ENCODE measurements at regions not wholly inside any gene's neighbourhood (a gene's known extent, or its start where the extent isn't known, plus 50 kb on each side); places are given as distances from the start of the nearest gene placed in this dataset.
A peak's percentile ranks its signal among the peaks of the same experiment; 100 is the strongest.

GRCh38 chr3:15851735-15852134, 54.0 kb upstream of the ANKRD28 start:
- no peak overlapping the region for H3K27ac Mint-ChIP-seq
- peaks cover 25% of the 10 kb centered on the region for H3K36me3 Mint-ChIP-seq (ENCODE audit: low read depth)
- ATAC-seq (ENCODE audit: low read depth) (no peak), DNase-seq (no peak)
- no peaks in the 10 kb centered on the region for H3K27me3 Mint-ChIP-seq
- peaks cover 8% of the 10 kb centered on the region for H3K4me1 Mint-ChIP-seq
- intact Hi-C loops (cut with micrococcal nuclease): no loop called here
- ChIA-PET POLR2A (no interaction called here), CTCF (no interaction called here)
- H3K4me3 Mint-ChIP-seq: no peak overlapping the region
- TF ChIP-seq, protein P1, sequence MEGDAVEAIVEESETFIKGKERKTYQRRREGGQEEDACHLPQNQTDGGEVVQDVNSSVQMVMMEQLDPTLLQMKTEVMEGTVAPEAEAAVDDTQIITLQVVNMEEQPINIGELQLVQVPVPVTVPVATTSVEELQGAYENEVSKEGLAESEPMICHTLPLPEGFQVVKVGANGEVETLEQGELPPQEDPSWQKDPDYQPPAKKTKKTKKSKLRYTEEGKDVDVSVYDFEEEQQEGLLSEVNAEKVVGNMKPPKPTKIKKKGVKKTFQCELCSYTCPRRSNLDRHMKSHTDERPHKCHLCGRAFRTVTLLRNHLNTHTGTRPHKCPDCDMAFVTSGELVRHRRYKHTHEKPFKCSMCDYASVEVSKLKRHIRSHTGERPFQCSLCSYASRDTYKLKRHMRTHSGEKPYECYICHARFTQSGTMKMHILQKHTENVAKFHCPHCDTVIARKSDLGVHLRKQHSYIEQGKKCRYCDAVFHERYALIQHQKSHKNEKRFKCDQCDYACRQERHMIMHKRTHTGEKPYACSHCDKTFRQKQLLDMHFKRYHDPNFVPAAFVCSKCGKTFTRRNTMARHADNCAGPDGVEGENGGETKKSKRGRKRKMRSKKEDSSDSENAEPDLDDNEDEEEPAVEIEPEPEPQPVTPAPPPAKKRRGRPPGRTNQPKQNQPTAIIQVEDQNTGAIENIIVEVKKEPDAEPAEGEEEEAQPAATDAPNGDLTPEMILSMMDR (IDR thresholded peaks at IDR 0.05): no peak
- peaks cover 2% of the 10 kb centered on the region for H3K9me3 Mint-ChIP-seq

DNA sequence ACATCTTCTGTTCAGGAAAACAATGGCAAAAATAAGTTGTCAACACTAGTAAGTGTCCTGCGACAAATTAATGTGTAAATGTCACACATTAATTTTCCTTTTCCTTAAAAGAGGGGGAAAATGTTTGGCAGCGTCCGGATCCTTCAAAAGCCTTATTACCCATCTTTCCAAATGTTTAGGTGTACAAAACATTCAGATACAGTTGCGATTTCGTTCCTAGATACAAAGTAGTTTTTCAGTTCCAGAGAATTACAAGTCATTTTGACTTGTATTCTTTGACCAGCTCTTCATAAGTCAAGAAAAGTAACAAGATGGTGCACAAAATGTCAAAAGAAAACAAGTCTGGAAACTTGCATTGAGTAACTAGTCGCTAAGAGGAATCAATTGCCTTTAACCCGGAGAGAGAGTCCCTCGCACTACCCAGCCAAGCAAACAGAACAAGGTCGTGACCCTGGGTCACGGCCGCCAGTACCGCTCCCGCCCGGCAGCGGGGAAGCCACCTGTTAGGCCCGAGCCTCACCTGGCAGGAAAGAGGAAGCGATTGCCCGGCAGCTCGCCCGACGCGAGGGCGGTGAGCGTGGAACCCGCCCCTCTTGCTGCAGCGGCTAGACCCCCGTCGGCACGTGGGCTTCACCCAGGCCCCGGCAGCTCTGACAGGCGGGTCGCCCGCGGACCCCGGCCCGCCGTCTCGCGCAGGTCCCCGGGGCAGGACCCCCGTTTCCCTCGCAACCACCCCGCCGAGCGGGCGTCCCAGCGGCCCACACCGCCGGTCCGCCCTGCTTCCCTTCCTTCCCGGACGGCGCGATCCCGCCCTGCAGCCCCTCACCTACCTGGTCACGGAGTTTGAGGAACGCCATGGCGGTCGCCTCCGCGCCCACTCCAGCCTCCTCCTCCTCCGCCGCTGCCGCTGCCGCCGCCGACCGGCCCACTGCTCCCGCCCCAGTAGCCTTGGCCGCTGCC, 61.0 kb upstream of the ANKRD28 start:
- H3K4me3 Mint-ChIP-seq: peak overlapping the region; percentile 99
- intact Hi-C loops (cut with micrococcal nuclease): loop anchor here (1.0 to 5.0 kb wide), 8 partner anchors 42 to 760 kb away; partner anchors contain the start of genes ANKRD28, BTD, CAPN7 and DPH3
- TF ChIP-seq, protein P1 (IDR thresholded peaks at IDR 0.05): no peak
- peaks cover 16% of the 10 kb centered on the region for H3K36me3 Mint-ChIP-seq (ENCODE audit: low read depth)
- no peaks in the 10 kb centered on the region for H3K9me3 Mint-ChIP-seq
- peak; percentile 66 for DNase-seq
- ChIA-PET POLR2A (interaction anchor here (1.0 to 1.3 kb wide), 2 partner anchors 53 to 258 kb away, joined by 3 to 4 read pairs; partner anchors contain the start of genes BTD and HACL1), CTCF (no interaction called here)
- ATAC-seq (ENCODE audit: low read depth): peak; percentile 63
- H3K4me1 Mint-ChIP-seq: peaks cover 27% of the 10 kb centered on the region
- H3K27me3 Mint-ChIP-seq: no peaks in the 10 kb centered on the region
- H3K27ac Mint-ChIP-seq: peak overlapping the region; percentile 84

- TF ChIP-seq, protein P1 (IDR thresholded peaks at IDR 0.05): no peak
- peak overlapping the region; percentile 95 for H3K27ac Mint-ChIP-seq
- intact Hi-C loops (cut with micrococcal nuclease): loop anchor here (1.0 to 10.0 kb wide), 9 partner anchors 43 to 915 kb away; partner anchors contain the start of genes ANKRD28, BTD, CAPN7 and DPH3
- peaks cover 27% of the 10 kb centered on the region for H3K4me1 Mint-ChIP-seq
- H3K27me3 Mint-ChIP-seq: no peaks in the 10 kb centered on the region
- peaks cover 9% of the 10 kb centered on the region for H3K36me3 Mint-ChIP-seq (ENCODE audit: low read depth)
- ChIA-PET POLR2A (interaction anchor here (0.6 to 1.3 kb wide), 3 partner anchors 42 to 258 kb away, joined by 3 to 4 read pairs (median 3); partner anchors contain the start of genes BTD and HACL1), CTCF (no interaction called here)
- DNase-seq (peak; percentile 77), ATAC-seq (ENCODE audit: low read depth) (peak; percentile 77)
- H3K4me3 Mint-ChIP-seq: peak overlapping the region; percentile 99
- no peaks in the 10 kb centered on the region for H3K9me3 Mint-ChIP-seq
These were observed 61.8 kb upstream of the ANKRD28 start for GRCh38 chr3:15859507-15860013.

GRCh38 chr3:15860014-15860934, 62.5 kb upstream of the ANKRD28 start:
- no peaks in the 10 kb centered on the region for H3K27me3 Mint-ChIP-seq
- H3K9me3 Mint-ChIP-seq: peaks cover 2% of the 10 kb centered on the region
- H3K4me1 Mint-ChIP-seq: peaks cover 27% of the 10 kb centered on the region
- ATAC-seq (ENCODE audit: low read depth): peak; percentile 63
- peaks cover 5% of the 10 kb centered on the region for H3K36me3 Mint-ChIP-seq (ENCODE audit: low read depth)
- TF ChIP-seq, protein P1 (IDR thresholded peaks at IDR 0.05): no peak
- DNase-seq: peak; percentile 32
- intact Hi-C loops (cut with micrococcal nuclease): loop anchor here (10.0 kb wide), 1 partner anchor 915 kb away; the partner anchor contains the start of gene NR2C2
- H3K27ac Mint-ChIP-seq: peak overlapping the region; percentile 70
- ChIA-PET CTCF (interaction anchor here (0.6 kb wide), 1 partner anchor 208 kb away, joined by 4 read pairs; no protein-coding TSS in a partner anchor), POLR2A (interaction anchor here (0.6 to 1.3 kb wide), 3 partner anchors 43 to 759 kb away, joined by 3 to 4 read pairs (median 3); no protein-coding TSS in a partner anchor)
- peak overlapping the region; percentile 85 for H3K4me3 Mint-ChIP-seq

Data from activated B cell treated with CpG ODN at 0.5 μM for 24 hours (primary cell).